HG03039 (cell line): ENCODE measurements at regions not wholly inside any gene's neighbourhood (a gene's known extent, or its start where the extent isn't known, plus 50 kb on each side); places are given as distances from the start of the nearest gene placed in this dataset.
A peak's percentile ranks its signal among the peaks of the same experiment; 100 is the strongest.

ENCODE experiments used
- ATAC-seq: cut with Tn5 transposase; IDR thresholded peaks from one replicate; pipeline ENCODE4 v1.9.1; 2021; ENCODE audit warnings: mild to moderate bottlenecking, moderate library complexity; ENCODE audit not compliant: unreplicated experiment

GRCh38 chr9:107161338-107161737 is 121.7 kb upstream of the RAD23B start:
- ATAC-seq: no peak

GRCh38 chr9:107163370-107163769 is 119.7 kb upstream of the RAD23B start:
- no peak for ATAC-seq

- ATAC-seq: no peak
These were observed 113.3 kb upstream of the RAD23B start for GRCh38 chr9:107169796-107170195.

- ATAC-seq: no peak
These were observed 112.3 kb upstream of the RAD23B start for GRCh38 chr9:107170801-107171200.

DNA sequence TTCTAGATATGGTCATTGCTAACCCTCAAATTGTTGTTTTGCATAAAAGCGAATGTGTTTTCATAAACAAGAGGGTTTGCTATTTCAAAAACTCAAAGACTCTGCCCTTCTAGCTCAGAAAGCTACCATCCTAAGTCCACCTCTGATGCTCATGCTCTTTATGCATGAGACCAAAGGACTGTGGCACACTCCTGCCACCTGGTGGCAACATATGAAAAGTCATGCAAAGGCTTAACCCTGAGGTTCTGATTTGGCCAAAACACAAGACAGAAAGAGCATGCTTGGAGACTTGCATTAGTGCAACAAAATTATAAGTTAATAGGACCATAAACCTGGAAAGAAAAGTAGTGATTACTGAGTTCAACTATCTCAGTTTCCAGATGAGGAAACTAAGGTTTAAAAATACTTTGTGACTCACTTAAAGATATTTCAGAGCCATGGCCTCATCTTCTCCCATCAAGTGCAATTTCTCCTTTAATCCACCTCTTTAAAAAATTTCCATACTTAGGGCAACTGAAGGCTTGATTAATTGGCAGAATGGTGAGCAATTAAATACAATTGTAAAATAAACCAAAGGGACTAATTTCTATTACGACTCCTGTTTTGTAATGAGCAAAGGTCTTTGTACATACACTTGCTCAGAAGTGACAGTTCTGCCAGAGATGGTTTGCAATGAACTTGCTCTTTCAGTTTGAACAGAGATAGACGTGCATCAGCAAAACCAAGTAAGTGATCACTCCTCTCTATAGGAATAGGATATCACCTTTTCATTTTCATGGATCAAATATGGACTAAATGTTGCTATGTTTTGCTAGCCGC is 110.7 kb upstream of the RAD23B start:
- ATAC-seq: peak; percentile 62

- peak; percentile 57 for ATAC-seq
These were observed 110.1 kb upstream of the RAD23B start for GRCh38 chr9:107172979-107173347.

DNA sequence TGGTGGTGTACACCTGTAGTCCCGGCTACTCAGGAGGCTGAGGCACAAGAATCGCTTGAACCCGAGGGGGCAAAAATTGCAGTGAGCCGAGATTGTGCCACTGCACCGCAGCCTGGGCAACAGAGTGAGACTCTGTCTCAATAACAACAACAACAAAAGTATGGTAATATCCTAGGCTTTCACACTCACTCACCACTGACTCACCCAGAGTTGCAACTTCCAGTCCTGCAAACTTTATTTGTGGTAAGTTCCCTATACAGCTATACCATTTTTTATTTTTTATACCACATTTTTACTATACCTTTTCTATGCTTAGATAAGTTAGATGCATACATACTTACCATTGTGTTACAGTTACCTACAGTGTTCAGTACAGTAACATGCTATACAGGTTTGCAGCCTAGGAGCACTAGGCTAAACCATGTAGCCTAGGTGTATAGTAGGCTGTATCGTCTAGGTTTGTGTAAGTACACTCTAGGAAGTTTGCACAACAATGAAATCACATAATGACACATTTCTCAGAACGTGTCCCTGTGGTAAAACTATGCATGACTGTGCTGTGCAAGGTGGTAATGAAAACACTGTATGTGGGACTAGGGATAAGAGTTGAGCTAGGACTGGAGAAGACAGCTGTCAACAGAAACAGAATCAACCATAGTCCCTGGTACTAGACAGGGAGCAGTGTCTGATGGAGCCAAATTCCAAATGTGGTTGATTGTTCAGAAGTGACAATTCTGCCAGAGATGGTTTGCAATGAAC is 109.5 kb upstream of the RAD23B start:
- ATAC-seq: no peak

GRCh38 chr9:107174441-107174840 is 108.6 kb upstream of the RAD23B start:
- ATAC-seq: no peak

DNA sequence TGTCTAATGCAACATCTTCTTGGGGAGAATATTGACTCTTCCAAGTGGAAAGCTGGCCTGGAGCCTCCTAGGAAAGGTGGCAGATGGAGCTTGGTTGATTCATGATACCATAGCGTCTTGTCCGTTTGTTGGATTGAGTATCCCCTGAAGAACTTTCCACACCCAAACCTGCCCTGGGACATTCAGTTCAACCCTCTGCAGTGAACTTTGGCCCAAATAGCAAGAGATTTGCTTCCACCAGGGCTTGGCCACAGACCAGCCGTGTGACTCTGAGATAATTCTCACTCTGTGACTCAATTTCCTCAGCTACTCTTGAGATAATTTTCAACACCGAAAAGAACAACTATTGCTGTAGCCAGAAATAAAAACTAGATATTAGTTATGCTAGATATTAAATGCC is 108.0 kb upstream of the RAD23B start:
- no peak for ATAC-seq

DNA sequence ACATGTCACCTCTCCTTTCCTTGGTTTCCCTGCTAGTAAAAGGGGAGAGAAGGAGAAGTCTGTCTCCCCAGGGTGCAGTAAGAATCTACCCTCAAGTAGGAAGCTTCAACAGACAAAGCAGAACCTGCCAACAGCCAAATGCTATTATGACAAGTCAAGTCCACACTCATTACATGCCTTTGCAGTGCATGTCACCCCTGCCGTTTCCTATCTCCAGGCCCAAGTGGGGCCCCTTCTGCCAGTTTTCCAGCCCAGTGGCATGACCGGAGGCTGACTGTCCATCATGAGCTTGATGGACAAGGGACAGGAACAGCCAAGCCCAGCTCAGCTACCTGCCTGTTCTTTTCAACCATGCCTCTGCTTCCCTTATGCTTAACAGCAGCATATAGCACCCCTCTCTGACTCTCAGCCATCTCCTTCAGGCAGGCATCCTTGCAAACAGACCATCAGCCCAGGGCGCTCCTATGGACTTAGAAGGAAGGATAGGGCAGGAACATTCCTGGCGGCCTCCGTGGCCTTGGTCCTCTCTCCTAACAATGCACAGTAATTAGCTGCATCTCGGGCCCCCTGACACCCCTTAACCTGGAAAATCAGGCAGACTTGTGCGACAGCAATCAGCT is 107.2 kb upstream of the RAD23B start:
- ATAC-seq: no peak

DNA sequence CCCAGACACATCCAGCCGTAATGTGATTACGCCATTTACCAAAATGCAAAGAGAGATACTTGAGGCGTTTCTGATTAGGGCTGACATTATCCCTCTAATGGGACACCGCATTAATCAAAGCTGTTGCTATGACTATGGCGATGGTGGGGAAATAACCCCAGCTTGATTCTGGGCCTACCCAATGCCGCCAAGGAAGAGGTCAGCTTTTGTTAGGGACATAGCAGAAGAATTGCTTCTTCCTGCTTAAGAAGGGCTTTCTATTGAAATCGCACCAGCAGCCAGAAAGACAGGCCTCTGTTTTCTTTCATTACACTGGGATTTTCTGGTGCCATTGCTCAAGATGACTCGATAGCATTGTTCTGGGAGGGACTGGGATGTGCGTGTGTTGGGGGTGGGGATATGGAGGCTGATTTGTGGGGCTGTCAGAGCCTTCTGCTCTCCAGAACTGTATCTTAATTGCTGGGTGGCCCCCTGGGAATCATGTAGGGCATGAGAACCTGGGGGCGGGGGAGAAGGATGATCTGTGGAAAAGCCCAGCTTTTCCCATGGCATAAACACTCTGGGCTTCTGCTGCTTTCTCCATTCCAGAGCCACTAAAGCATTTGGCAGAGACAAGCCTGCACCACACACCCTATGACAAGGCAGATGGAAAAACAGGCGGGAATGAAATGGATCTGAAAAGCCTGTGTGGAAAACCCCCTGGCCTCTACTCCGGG is 106.5 kb upstream of the RAD23B start:
- no peak for ATAC-seq

DNA sequence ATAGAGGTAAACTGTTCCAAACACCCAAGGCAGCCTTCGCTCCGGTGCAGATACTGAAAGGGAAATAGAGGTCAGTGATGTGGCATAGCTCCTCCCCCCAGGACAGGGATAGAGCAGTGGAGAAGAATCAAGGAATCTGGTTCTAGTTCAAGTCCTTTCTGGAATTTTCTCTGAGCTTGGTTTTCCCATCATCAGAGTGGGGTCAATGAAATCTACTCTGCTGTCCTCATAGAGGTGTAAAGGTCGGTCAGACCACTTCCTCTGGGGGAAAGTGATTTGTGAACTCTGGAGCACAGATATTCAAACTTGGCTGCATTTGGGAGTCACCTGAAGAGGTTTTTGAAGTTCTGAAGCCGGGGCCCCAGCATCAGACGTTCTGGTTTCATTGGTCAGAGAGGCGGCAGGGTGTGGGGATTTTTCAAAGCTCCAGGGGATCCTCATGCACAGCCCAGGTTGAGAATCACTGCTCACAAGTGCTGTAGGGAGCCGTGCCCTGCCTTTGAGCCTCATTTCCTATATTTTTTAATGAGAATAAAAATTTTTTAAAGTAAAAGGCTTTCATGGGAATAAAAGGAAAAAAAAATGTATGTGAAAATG is 105.7 kb upstream of the RAD23B start:
- ATAC-seq: no peak

GRCh38 chr9:107177857-107178256 is 105.2 kb upstream of the RAD23B start:
- ATAC-seq: no peak

DNA sequence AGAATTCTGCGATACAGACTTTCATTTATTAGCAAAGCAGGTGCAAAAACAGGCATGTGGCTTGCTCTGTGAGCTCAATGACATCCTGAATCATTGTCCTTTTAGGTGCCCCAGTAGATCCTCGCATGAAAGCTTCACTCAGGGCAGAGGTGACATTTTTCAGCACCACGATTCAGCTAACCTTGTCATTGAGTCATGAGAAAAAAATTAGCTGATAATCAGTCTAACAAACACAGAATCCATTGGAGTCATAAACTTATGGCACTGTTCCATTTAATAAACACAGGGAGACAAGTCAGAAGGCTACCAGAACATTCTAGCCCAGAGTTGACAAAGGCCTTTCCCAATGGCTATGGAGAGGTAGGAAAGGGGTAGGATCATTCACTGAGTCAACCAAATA is 104.8 kb upstream of the RAD23B start:
- ATAC-seq: no peak

- no peak for ATAC-seq
These were observed 102.9 kb upstream of the RAD23B start for GRCh38 chr9:107180206-107180605.

GRCh38 chr9:107183176-107183575 is 99.9 kb upstream of the RAD23B start:
- no peak for ATAC-seq

DNA sequence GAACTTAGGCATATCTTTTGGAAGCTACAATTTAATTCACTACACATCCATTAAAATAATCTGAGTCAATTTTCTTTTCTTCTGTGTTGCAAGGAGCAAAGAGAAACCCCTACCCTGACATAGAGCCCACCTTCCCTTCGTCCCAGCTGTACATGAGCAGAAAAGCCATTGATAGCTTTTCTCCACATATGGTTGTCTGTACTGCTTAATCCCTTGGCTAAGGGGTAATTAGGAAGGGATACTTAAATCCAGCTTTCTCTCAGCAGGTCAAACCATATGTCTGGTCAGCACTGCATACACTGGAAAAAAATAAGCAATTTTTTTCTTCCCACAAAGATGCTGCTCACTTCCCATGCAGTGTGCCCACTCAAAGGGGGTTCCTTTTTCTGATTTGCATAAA is 94.7 kb upstream of the RAD23B start:
- ATAC-seq: no peak

DNA sequence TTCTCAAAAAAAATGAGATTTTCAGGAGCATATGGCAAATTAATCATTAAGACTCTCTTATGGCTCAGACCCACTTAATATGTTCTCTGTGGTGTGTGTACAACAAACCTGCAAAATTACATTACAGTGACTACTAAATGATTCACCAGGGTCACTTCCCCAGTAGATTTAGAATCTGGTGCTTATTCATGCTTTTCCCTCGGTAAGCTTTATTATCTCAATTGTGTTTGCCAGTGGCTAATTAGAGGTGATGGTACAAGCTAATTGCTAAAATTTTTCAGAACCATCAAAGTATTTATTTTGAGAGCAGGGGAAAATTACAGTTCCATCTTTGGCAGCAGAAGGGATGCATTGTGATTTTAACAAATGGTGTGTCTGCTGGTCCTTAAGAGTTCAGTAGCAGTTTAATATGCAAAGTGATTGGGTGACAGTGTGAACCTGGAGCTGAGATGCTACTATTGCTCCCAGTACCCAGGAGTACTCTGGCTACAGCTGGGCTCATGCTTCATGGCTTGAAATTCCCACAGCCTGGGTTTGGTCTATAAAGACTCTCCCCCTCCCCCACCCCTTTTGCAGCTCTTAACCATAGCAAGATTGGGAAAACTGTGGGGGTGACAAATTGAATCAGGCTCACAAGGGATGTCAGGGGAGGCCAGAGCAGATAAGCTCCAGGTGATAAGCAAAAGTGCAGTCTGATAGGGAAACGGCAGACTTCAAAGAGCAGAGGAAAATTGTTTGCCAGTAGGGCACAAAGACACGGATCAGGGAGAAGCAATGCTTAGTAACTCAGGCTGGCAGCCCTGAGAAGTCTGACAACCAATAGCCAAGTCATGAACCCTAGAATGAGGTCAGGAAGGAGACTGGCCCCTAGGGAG is 92.8 kb upstream of the RAD23B start:
- no peak for ATAC-seq

DNA sequence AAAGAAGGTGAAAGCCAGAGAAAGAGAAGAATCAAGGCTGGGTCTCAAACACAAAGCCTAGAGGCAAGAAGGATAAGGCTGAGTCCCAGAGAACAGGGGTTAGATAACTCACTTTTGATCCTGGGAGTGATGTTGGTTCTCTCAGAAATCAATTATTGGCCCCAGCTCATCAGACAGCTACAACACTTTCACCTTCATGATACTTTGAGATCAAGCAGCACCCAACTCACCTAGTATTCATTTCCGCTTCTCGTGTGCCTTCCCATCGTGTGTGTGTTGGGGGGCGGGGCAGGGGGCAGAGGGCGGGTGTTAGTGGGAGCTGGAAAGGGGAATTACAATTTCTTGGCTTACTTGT is 92.2 kb upstream of the RAD23B start:
- no peak for ATAC-seq

GRCh38 chr9:107193251-107193650 is 89.8 kb upstream of the RAD23B start:
- ATAC-seq: no peak
